ENCODE measurements at regions not wholly inside any gene's neighbourhood (a gene's known extent, or its start where the extent isn't known, plus 50 kb on each side); places are given as distances from the start of the nearest gene placed in this dataset.

- no peak for DNase-seq
Observed at GRCh38 chr16:73286346-73287267, 238.7 kb upstream of the ZFHX3 start.

GRCh38 chr16:73285436-73286201 is 237.7 kb upstream of the ZFHX3 start:
- DNase-seq = no peak

GRCh38 chr16:73280388-73280787 is 232.5 kb upstream of the ZFHX3 start:
- no peak for DNase-seq

- DNase-seq = no peak
Observed at GRCh38 chr16:73279451-73279850, 231.5 kb upstream of the ZFHX3 start.

- no peak for DNase-seq
Observed at GRCh38 chr16:73277071-73277470, 229.1 kb upstream of the ZFHX3 start.

GRCh38 chr16:73275448-73275847 is 227.5 kb upstream of the ZFHX3 start:
- no peak for DNase-seq

- DNase-seq = no peak
Observed at GRCh38 chr16:73275024-73275423, 227.1 kb upstream of the ZFHX3 start.

- no peak for DNase-seq
Observed at GRCh38 chr16:73274140-73274539, 226.2 kb upstream of the ZFHX3 start.

GRCh38 chr16:73268366-73268993 is 220.6 kb upstream of the ZFHX3 start:
- no peak for DNase-seq

GRCh38 chr16:73265935-73266334 is 218.0 kb upstream of the ZFHX3 start:
- DNase-seq = no peak

GRCh38 chr16:73265124-73265837 is 217.4 kb upstream of the ZFHX3 start:
- no peak for DNase-seq

GRCh38 chr16:73262931-73263330 is 215.0 kb upstream of the ZFHX3 start:
- DNase-seq = no peak

GRCh38 chr16:73255031-73255430 is 207.1 kb upstream of the ZFHX3 start:
- DNase-seq = no peak

GRCh38 chr16:73253922-73254480 is 206.1 kb upstream of the ZFHX3 start:
- DNase-seq = no peak

- no peak for DNase-seq
Observed at GRCh38 chr16:73252446-73252845, 204.5 kb upstream of the ZFHX3 start.

GRCh38 chr16:73251608-73252007 is 203.7 kb upstream of the ZFHX3 start:
- DNase-seq = no peak

- no peak for DNase-seq
Observed at GRCh38 chr16:73248316-73248715, 200.4 kb upstream of the ZFHX3 start.

GRCh38 chr16:73240920-73241319 is 193.0 kb upstream of the ZFHX3 start:
- no peak for DNase-seq

GRCh38 chr16:73237601-73238000 is 189.7 kb upstream of the ZFHX3 start:
- DNase-seq = no peak

- DNase-seq = no peak
Observed at GRCh38 chr16:73234496-73234895, 186.6 kb upstream of the ZFHX3 start.

- no peak for DNase-seq
Observed at GRCh38 chr16:73233846-73234424, 186.0 kb upstream of the ZFHX3 start.

GRCh38 chr16:73233329-73233765 is 185.4 kb upstream of the ZFHX3 start:
- DNase-seq = no peak
